ENCODE measurements at regions not wholly inside any gene's neighbourhood (a gene's known extent, or its start where the extent isn't known, plus 50 kb on each side); places are given as distances from the start of the nearest gene placed in this dataset.
A peak's percentile ranks its signal among the peaks of the same experiment; 100 is the strongest.

- TF ChIP-seq ZNF800 (CRISPR knock-in tag; IDR thresholded peaks at IDR 0.05) (no peak), ZNF543 (CRISPR knock-in tag; IDR thresholded peaks at IDR 0.05) (no peak), KAT2B (IDR thresholded peaks at IDR 0.05; ENCODE audit: borderline replicate concordance, low read depth, low read length) (no peak), JUNB (CRISPR knock-in tag; IDR thresholded peaks at IDR 0.05; ENCODE audit: borderline replicate concordance) (no peak), ELF1 (CRISPR knock-in tag; IDR thresholded peaks at IDR 0.05) (no peak), HOXA5 (CRISPR knock-in tag; IDR thresholded peaks at IDR 0.05) (no peak), ZBTB43 (CRISPR knock-in tag; conservative IDR thresholded peaks at IDR 0.05) (no peak), TOE1 (CRISPR knock-in tag; IDR thresholded peaks at IDR 0.05) (no peak), ZEB1 (IDR thresholded peaks at IDR 0.05; ENCODE audit: insufficient replicate concordance, low read depth) (no peak)
Observed at GRCh38 chr4:63795301-63795700, 613.9 kb downstream of the TECRL start (continued).

- ChIA-PET POLR2A (no interaction called here), CTCF (ENCODE audit: low intra/inter-chr PET ratio, low total read pairs) (no interaction called here)
- in situ Hi-C loops (cut with HindIII; ENCODE audit: extremely low pct_ligation_motif_present, low pct_unique_long_range_greater_than_20kb) = no loop called here
- DNase-seq (ENCODE audit: low spot score) (no peak), ATAC-seq (no peak), FAIRE-seq (no peak)
- TF ChIP-seq MAFF (IDR thresholded peaks at IDR 0.05; ENCODE audit: low read depth, low read length) (peak; percentile 48; the same call in 1 of the 2 replicates), MAFK (conservative IDR thresholded peaks at IDR 0.05 in 1 of 2, IDR thresholded peaks at IDR 0.05 in 1 of 2; ENCODE audit: low read length in 2 of 2) (peak; percentile 29 to 68; a peak in 3 of 4 replicates), ZNF709 (CRISPR knock-in tag; IDR thresholded peaks at IDR 0.05) (no peak)
- H3K9me3 ChIP-seq (ENCODE audit: low read length) = no peaks in the 10 kb centered on the region
- no peaks in the 10 kb centered on the region for H4K20me1 ChIP-seq (ENCODE audit: insufficient read depth, low read length)
- no peak overlapping the region for H2AFZ ChIP-seq (ENCODE audit: low read length)
- H3K4me2 ChIP-seq (ENCODE audit: low read depth, low read length) = no peak overlapping the region
- no peak overlapping the region for H3K4me3 ChIP-seq (replicated peaks in 1 of 3; ENCODE audit: insufficient read depth in 1 of 3, low read depth in 2 of 3, low read length in 3 of 3)
- intact Hi-C loops (cut with micrococcal nuclease; ENCODE audit: unreplicated experiment) = no loop called here
- no TSS peak for BruUV-seq (replicated peaks)
- no peaks in the 10 kb centered on the region for H3K4me1 ChIP-seq (ENCODE audit: insufficient read depth, low read length)
- H3K27me3 ChIP-seq (ENCODE audit: control insufficient read depth in 1 of 2, insufficient read depth in 2 of 2, low read length in 2 of 2) = no peaks in the 10 kb centered on the region
- no peak overlapping the region for H3K9ac ChIP-seq (ENCODE audit: insufficient read depth, low read depth, low read length)
- no peak overlapping the region for H3K27ac ChIP-seq (ENCODE audit: extremely low read length, insufficient read depth, low read length)
- H3K79me2 ChIP-seq (ENCODE audit: insufficient read depth, low read length) = no peaks in the 10 kb centered on the region
- H3K36me3 ChIP-seq (replicated peaks in 1 of 2; ENCODE audit: control insufficient read depth in 1 of 2, insufficient read depth in 2 of 2, low read length in 2 of 2) = no peaks in the 10 kb centered on the region
- 20% methylated on average over 5 of the region's 5 CpGs for WGBS (ENCODE audit: low lambda C conversion rate)
Observed at GRCh38 chr4:63790377-63790776, 618.9 kb downstream of the TECRL start.

Data from HepG2 (cell line).